NT2/D1 (cell line): ENCODE measurements at regions not wholly inside any gene's neighbourhood (a gene's known extent, or its start where the extent isn't known, plus 50 kb on each side); places are given as distances from the start of the nearest gene placed in this dataset.

Experiments used
- SUZ12 ChIP-seq: IDR thresholded peaks from 2 replicates; pipeline ENCODE4 v1.6.1; 2011; ENCODE audit not compliant: insufficient read length, insufficient read depth; ENCODE audit errors: extremely low read depth
- YY1 ChIP-seq: IDR thresholded peaks from 2 replicates; pipeline ENCODE4 v1.6.1; 2011; ENCODE audit not compliant: insufficient read length, insufficient read depth
- ZNF274 ChIP-seq: IDR thresholded peaks from 2 replicates; pipeline ENCODE4 v1.6.1; 2011; ENCODE audit warnings: mild to moderate bottlenecking, low read depth, low read length

DNA sequence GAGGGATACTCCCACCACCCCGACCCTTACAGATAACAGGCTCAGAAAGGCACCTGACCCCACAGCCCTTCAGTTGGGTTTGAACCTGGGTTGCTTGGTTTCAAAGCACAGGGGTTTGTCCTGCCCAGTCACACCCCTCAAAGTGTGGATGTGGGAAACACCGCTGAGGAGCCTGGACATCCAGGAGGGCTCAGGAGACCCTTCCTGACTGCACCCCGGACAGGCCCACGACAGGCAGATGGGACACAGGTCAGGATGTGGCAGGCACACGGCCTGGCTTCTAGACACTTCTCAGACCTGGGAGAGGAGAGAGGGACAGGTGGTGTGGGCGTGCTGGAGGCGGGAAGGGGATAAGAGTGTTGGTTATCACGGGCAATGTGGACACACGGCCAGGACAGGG is 932.3 kb downstream of the BRD1 start:
- TF ChIP-seq ZNF274 (no peak), YY1 (no peak), SUZ12 (no peak)
